ENCODE measurements at regions not wholly inside any gene's neighbourhood (a gene's known extent, or its start where the extent isn't known, plus 50 kb on each side); places are given as distances from the start of the nearest gene placed in this dataset.
"Not testable (repeated sequence)": the region's sequence is repeated elsewhere in the genome, so short reads cannot be mapped to it uniquely, and the experiment has no call there.

DNA sequence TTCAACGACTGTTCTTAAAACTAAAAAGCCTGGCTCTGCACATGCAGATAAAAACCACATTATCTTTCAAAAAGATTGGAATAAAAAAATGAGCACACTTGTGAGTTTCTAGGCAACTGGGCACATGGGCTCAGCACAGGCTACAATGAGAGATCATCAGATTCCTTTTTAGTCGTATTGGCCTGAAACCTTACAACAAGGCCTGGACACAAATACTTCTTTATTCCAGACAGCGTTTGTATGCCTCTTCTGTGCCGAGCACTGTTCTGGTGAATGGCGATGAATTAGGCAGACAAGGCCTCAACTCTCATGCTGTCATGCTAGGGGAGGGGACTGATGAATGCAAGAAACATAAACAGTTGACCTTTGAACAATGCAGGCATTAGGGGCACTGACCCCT, 463.0 kb downstream of the AACS start:
- no peak overlapping the region for H3K4me3 Mint-ChIP-seq
- no peaks in the 10 kb centered on the region for H3K36me3 Mint-ChIP-seq
- ATAC-seq (no peak), DNase-seq (ENCODE audit: low spot score in 2 of 2) (no peak)
- H3K27ac Mint-ChIP-seq: no peak overlapping the region
- no peaks in the 10 kb centered on the region for H3K4me1 Mint-ChIP-seq
- H3K9me3 Mint-ChIP-seq: peaks cover 8% of the 10 kb centered on the region

DNA sequence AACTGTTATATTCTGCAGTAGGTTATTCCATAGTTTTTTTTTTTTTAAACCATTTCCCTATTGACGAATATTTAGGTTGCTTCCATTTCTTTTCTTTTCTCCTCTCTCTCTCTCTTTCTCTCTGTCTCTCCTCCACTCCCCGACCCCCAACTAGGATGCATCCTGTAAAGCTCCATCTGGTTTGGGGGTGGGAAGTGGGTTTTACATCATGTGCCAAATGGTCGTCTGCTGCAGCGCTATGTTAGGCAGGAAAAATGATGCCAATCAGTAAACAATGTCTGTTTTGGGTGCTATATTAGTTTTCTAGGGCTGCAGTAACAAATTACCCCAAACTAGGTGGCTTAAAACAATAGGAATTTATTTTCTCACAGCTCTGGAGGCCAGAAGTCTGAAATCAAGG, 465.0 kb downstream of the AACS start:
- H3K27ac Mint-ChIP-seq: no peak overlapping the region
- no peak overlapping the region for H3K4me3 Mint-ChIP-seq
- no peaks in the 10 kb centered on the region for H3K4me1 Mint-ChIP-seq
- DNase-seq (ENCODE audit: low spot score in 2 of 2) (no peak), ATAC-seq (no peak)
- H3K9me3 Mint-ChIP-seq: no peaks in the 10 kb centered on the region
- H3K36me3 Mint-ChIP-seq: no peaks in the 10 kb centered on the region

DNA sequence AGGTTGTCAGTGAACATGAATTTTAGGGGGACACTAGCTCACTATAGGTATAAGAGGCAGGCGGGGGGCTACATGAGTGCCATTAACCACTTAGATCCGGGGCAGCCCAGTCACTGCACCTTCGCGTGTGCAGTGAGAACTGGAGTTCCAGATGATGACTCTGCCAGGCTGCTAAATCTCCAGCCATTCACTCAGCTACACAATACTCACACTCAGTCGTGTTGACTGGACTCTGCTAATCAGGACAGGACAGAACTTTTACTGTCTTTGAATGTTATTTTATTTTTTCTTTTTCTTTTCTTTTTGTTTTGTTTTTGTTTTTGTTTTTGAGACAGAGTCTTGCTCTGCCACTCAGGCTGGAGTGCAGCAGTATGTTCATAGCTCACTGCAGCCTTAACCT, 465.6 kb downstream of the AACS start:
- Mint-ChIP-seq H3K4me3 (no peak overlapping the region), H3K27ac (no peak overlapping the region)
- no peak for ATAC-seq

DNA sequence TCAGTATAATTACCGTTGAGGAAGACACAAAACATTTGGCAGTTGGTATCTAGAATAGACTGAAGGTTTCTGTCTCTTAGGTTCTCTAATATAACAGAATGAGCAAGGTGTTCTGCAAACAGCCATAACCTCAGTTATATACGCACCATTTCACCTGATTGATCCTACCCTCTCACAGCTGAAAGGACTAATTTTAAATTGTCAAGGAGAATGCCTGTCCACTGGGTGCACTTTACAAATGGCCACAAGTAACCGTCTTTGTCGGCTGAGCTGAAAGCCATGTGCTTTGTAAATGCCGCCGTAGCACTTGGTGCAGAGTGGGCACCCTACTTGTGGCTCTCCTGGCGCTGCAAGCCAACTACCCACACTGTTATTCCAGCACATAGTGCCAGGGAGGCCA, 466.3 kb downstream of the AACS start:
- H3K27ac Mint-ChIP-seq: no peak overlapping the region
- no peaks in the 10 kb centered on the region for H3K9me3 Mint-ChIP-seq
- H3K4me1 Mint-ChIP-seq: no peaks in the 10 kb centered on the region
- H3K36me3 Mint-ChIP-seq: no peaks in the 10 kb centered on the region
- DNase-seq (ENCODE audit: low spot score in 2 of 2) (no peak), ATAC-seq (no peak)
- no peak overlapping the region for H3K4me3 Mint-ChIP-seq

More for the DNA sequence above, 465.6 kb downstream of the AACS start:
- no peaks in the 10 kb centered on the region for H3K36me3 Mint-ChIP-seq
- DNase-seq (ENCODE audit: low spot score in 2 of 2): no peak
- no peaks in the 10 kb centered on the region for H3K9me3 Mint-ChIP-seq
- H3K4me1 Mint-ChIP-seq: no peaks in the 10 kb centered on the region

DNA sequence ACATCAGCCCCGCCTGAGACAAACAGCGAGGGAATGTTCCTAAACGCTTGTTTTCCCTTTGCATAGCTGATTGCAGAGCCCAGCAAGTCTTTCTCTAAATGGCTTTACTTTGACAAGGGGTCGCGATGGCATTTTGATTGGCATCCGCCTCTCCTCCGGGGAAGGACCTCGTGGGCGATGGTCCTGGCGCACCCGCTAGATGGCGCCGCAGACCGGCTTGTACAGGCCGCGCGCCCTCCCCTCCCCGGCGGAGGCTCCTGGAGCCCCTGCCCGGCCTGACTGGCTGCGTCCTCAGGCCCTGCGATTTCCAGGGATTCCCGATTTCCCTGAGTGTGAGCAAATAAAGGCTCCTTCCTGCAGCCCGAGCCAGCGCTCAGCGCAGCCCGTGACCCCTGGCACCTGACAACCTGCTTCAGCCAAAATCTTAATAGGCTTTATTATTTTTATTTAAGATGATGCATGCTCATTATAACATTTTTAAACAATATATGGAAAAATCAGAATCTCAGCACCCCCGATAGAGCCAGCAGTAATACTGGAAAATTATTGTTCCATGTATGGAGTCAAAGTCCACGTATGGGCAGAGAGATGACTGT, 468.3 kb downstream of the AACS start:
- no peak overlapping the region for H3K27ac Mint-ChIP-seq

DNA sequence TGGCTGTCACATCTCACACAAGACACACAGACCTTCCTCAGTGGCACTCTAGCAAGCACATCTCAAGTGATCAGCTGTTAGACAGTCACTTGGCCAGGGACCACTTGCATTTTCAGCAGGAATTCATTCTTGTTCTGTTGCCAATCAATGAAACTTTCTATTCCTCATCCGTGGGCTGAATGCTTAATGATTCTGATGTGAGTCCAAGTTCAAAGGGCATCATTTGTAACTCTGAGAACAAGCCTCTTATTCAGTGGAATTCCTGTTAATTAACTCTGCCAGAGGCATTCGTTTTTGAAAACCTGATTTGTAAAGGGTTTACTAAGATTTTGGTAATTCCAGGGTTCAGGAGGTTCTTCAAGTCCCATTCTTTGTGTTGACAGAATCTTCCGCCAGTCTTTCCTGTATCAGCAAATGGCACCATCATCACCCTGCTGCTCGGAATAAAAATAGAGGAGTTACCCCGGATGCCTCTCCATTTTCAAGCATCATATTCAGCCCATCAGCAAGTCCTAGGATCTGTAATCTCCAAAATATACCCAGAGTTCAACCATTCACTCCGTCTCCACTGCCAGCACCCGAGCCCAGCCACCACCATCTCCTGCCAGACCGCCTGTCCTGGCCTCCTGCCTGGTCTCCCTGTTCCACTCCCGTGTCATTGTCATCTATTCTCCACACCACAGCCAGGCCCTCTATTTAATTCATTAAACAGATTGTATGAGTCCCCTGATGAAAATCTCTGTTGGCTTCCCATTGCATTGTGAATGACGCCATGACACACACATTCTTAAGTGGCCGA, 473.4 kb downstream of the AACS start:
- no peak for ATAC-seq

More for the DNA sequence above, 468.3 kb downstream of the AACS start:
- no peaks in the 10 kb centered on the region for H3K36me3 Mint-ChIP-seq
- no peaks in the 10 kb centered on the region for H3K4me1 Mint-ChIP-seq
- ATAC-seq: no peak
- no peaks in the 10 kb centered on the region for H3K9me3 Mint-ChIP-seq
- H3K4me3 Mint-ChIP-seq: no peak overlapping the region
- DNase-seq (ENCODE audit: low spot score in 2 of 2): peak in 1 of 2 donors; percentile 48

DNA sequence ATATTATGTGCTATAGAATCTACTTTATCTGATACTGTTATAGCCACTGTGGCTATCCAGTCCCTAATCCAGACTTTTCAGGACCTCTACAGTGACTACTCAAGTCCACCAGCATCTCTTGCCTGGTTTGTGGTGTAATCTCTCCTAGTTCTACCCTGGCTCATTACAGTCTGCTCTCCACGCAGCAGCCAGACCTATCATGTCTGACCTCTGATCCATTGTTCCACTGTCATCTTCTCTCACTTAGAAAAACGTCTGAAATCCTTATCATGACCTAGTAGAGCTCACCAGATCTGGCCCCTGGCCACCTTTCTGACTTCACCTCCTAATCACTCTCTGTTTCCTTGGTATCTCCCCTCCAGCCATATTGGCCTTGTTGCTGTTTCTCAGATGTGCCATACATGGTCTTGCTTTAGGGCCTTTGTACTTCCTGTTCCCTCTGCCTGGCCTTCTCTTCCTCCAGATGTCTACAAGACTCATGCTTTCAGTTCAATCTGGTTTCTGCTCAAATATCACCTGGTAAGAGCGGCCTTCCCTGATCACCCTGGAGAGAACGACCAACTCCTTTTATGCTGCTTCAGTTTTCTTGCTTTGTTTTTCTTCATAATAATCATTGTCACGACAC, 475.5 kb downstream of the AACS start:
- H3K4me3 Mint-ChIP-seq: no peak overlapping the region
- no peak overlapping the region for H3K27ac Mint-ChIP-seq
- DNase-seq (ENCODE audit: low spot score in 2 of 2) (no peak), ATAC-seq (no peak)
- no peaks in the 10 kb centered on the region for H3K4me1 Mint-ChIP-seq
- H3K9me3 Mint-ChIP-seq: no peaks in the 10 kb centered on the region
- no peaks in the 10 kb centered on the region for H3K36me3 Mint-ChIP-seq

More for the DNA sequence above, 473.4 kb downstream of the AACS start:
- H3K27ac Mint-ChIP-seq: no peak overlapping the region
- H3K4me1 Mint-ChIP-seq: no peaks in the 10 kb centered on the region
- H3K9me3 Mint-ChIP-seq: no peaks in the 10 kb centered on the region
- no peak for DNase-seq (ENCODE audit: low spot score in 2 of 2)
- H3K4me3 Mint-ChIP-seq: no peak overlapping the region
- no peaks in the 10 kb centered on the region for H3K36me3 Mint-ChIP-seq

DNA sequence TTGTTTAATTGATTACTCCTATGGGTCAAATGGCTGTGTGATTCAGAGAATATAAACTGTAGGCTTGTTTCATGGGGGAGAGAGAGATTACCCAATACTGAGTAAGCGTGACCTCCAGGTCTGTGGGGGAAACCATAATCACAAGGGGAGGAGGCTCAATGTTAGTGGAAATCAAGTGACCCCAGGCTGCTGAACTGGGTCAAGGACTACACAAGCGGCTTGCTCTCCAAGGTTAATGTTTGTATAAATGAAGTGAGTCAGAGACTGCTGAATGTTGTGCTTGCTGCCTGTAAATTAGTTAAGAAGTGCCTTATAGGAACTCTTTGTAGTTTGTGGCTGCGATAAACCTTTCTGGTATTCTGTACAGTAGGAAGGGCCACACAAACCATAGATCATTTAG, 479.7 kb downstream of the AACS start:
- no peak for ATAC-seq
- Mint-ChIP-seq H3K9me3 (peaks cover 11% of the 10 kb centered on the region), H3K27ac (no peak overlapping the region), H3K4me3 (no peak overlapping the region), H3K36me3 (no peaks in the 10 kb centered on the region), H3K4me1 (no peaks in the 10 kb centered on the region)
- no peak for DNase-seq (ENCODE audit: low spot score in 2 of 2)

DNA sequence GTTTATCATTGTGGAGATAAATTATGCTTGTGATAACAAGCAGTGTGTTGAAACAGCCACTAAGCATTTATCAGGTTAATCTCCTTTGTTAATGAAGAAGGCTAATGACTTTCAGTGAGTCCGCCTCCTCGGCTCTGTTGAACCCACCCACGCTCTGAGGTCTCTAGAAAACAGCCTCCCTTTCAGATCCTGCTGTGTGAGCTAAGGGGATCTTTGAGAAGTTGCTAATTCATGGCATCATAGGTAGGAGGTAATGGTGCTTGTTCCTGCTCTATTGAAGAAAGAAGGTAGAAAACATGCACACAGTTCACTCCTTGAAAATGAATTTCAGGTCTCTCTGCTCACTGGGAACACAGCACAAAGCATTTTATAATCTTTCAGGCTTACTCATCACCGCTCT, 483.9 kb downstream of the AACS start:
- Mint-ChIP-seq H3K27ac (no peak overlapping the region), H3K4me3 (no peak overlapping the region), H3K36me3 (no peaks in the 10 kb centered on the region), H3K9me3 (peaks cover 12% of the 10 kb centered on the region), H3K4me1 (no peaks in the 10 kb centered on the region)
- ATAC-seq (no peak), DNase-seq (ENCODE audit: low spot score in 2 of 2) (no peak)

DNA sequence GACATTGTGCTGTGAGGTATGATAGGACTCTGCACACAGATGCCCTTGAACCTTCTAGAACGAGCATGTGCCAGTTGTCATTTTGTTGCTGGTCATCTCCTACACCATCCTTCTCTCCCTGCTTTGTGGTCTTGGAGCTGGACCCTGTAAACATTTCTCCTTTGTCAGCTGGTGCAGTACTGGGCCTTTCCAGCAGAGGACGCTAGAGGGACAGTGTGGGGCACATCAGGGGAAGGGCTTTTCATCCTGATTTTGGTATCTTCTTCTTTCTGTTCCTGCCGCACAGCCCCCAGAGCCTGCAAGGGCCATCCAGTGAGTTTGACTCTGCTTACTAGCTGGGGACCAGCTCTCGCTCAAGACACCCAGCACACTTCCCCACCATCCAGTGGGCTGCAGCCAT, 484.6 kb downstream of the AACS start:
- no peaks in the 10 kb centered on the region for H3K36me3 Mint-ChIP-seq
- no peak overlapping the region for H3K4me3 Mint-ChIP-seq
- H3K9me3 Mint-ChIP-seq: peaks cover 12% of the 10 kb centered on the region
- H3K27ac Mint-ChIP-seq: no peak overlapping the region
- H3K4me1 Mint-ChIP-seq: no peaks in the 10 kb centered on the region
- DNase-seq (ENCODE audit: low spot score in 2 of 2) (no peak), ATAC-seq (no peak)

DNA sequence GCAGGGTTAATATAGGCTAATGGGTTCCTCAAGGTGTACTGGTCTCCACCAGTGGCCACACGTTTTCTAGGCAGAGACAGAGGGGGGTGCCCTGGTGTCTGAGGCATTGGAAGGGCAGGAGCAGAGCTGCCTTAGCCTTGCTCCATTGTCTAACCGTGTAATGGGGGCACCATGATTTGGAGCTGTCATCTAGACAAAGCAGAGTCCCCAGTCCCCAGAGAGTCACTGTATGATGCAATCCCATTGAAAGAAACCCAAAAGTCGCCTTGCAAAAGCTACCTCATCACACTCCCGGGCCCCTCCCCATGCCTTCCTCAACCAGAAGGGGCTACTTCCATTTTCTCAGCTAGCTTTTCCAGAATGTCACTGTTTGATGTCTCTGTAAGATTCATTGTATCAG, 487.1 kb downstream of the AACS start:
- DNase-seq (ENCODE audit: low spot score in 2 of 2) (no peak), ATAC-seq (no peak)
- Mint-ChIP-seq H3K36me3 (no peaks in the 10 kb centered on the region), H3K9me3 (peaks cover 8% of the 10 kb centered on the region), H3K4me3 (no peak overlapping the region), H3K27ac (no peak overlapping the region), H3K4me1 (no peaks in the 10 kb centered on the region)

DNA sequence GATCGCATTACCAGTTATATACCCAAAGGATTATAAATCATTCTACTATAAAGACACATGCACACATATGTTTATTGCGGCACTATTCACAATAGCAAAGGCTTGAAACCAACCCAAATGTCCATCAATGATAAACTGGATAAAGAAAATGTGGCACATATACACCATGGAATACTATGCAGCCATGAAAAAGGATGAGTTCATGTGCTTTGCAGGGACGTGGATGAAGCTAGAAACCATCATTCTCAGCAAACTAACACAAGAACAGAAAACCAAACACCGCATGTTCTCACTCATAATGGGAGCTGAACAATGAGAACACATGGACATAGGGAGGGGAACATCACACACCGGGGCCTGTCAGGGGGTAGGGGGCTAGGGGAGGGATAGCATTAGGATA, 495.8 kb downstream of the AACS start:
- not testable (repeated sequence) for ATAC-seq; H3K27ac Mint-ChIP-seq; H3K4me1 Mint-ChIP-seq; H3K9me3 Mint-ChIP-seq; H3K4me3 Mint-ChIP-seq; DNase-seq (ENCODE audit: low spot score in 2 of 2); H3K36me3 Mint-ChIP-seq

DNA sequence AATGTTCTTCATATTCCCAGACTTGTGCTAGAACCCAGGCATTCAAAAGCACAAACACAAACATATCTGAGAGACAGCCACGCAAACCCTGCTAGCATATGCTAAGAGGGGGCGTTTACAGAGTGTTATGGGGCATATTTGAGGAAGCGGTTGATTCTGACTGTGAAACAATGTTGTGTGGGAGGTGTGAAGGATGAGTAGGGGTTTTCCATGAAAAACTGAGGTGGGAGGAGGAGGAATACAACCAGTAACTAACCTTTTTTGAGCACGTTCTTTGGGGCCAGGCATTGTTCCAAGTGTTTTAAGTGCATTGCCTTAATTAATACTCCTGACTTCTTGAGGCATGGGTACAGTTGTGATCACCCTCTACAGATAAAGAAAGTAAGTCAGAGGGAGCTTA, 499.5 kb downstream of the AACS start:
- ATAC-seq (peak; percentile 11), DNase-seq (ENCODE audit: low spot score in 2 of 2) (no peak)
- Mint-ChIP-seq H3K4me1 (no peaks in the 10 kb centered on the region), H3K4me3 (no peak overlapping the region), H3K36me3 (no peaks in the 10 kb centered on the region), H3K9me3 (peaks cover 9% of the 10 kb centered on the region), H3K27ac (no peak overlapping the region)

DNA sequence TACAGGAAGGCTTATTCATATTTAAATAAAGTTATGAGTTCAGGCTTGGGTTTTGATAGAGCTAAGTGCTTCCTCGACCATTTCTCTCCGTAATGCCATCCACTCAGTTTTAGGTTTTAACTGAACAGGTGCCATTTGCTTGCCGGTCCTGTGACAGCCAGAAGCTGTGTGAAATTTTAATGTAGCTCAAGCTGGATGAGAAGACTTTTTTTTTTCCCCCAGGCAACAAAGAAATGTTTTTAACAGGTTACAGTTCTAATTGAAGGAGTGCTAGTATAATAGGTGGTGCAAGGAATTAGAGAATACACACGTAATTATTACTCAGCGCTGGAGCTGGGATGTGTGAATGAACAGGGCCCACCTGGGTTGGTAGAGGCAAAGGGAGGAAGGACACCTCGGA, 502.3 kb downstream of the AACS start:
- Mint-ChIP-seq H3K27ac (no peak overlapping the region), H3K4me1 (no peaks in the 10 kb centered on the region), H3K4me3 (no peak overlapping the region), H3K9me3 (peaks cover 9% of the 10 kb centered on the region), H3K36me3 (no peaks in the 10 kb centered on the region)
- no peak for DNase-seq (ENCODE audit: low spot score in 2 of 2)
- ATAC-seq: no peak

DNA sequence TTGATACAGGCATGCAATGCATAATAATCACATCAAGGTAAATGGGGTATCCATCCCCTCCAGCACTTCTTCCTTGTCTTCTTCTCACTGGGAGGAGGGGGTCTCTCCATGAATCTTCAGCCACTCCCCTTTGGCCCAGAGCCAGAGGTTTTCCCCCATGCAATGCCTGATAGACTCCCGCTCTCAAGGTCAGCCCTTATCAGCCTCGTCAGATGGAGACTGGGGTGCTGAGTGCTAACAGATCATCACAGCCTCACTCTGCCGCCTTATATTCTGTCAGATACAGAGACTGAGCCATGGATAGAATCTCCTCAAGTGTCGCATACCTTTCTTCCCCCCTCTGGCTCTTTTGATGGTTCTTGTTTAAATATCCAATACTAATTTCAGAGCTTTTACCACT, 503.1 kb downstream of the AACS start:
- Mint-ChIP-seq H3K4me3 (no peak overlapping the region), H3K4me1 (no peaks in the 10 kb centered on the region), H3K9me3 (peaks cover 9% of the 10 kb centered on the region), H3K36me3 (no peaks in the 10 kb centered on the region), H3K27ac (no peak overlapping the region)
- ATAC-seq (no peak), DNase-seq (ENCODE audit: low spot score in 2 of 2) (no peak)

DNA sequence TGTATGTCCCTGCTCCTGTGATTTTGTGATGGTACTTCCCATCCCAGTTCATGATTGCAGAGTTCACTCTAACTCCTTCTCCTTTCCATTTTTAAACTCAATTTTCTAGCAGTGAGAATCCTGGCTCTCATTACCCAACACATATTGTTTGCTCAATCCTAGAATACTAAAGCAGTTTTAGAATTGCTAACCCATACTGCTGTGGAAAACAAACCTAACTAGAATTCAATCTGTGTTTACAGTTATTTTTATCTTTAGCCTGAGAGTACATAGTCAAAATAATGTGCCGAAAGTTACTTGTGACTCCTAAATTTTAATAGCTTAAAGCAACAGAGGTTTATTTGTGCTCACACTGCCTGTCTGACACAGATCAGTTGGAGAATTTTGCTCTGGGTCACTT, 508.0 kb downstream of the AACS start:
- DNase-seq (ENCODE audit: low spot score in 2 of 2) (no peak), ATAC-seq (no peak)
- Mint-ChIP-seq H3K9me3 (peaks cover 6% of the 10 kb centered on the region), H3K4me1 (no peaks in the 10 kb centered on the region), H3K4me3 (no peak overlapping the region), H3K36me3 (no peaks in the 10 kb centered on the region), H3K27ac (no peak overlapping the region)

Data from stimulated activated effector memory CD8-positive, alpha-beta T cell treated with anti-CD3 and anti-CD28 coated beads, Interleukin-12 subunit alpha, Interleukin-12 subunit beta, amount 100 ng/mL, for 72 hours (primary cell).